Prostate gland (tissue), 2 donors: ENCODE measurements at regions not wholly inside any gene's neighbourhood (a gene's known extent, or its start where the extent isn't known, plus 50 kb on each side); places are given as distances from the start of the nearest gene placed in this dataset.

Experiments
- CTCF ChIP-seq, 4 experiments: fragments of 200-600 bp in 2 of 4; fragments of 450-650 bp in 2 of 4; sonication (generic) in 2 of 4; IDR thresholded peaks; 1 replicate in 3 of 4; 2 replicates in 1 of 4; pipeline ENCODE4 v1.5.1; 2016 to 2019; ENCODE audit warnings: antibody characterized with exemption in 4 of 4, mild to moderate bottlenecking in 2 of 4, moderate library complexity in 2 of 4
- POLR2A ChIP-seq: fragments of 450-650 bp; IDR thresholded peaks from one replicate; pipeline ENCODE4 v1.6.1; 2016; ENCODE audit warnings: antibody characterized with exemption, mild to moderate bottlenecking
- POLR2AphosphoS5 ChIP-seq: sonication (generic); formaldehyde crosslinking; IDR thresholded peaks from one replicate; pipeline ENCODE4 v1.6.1; 2017; ENCODE audit warnings: antibody characterized with exemption

GRCh38 chr2:31778153-31778552, 197.4 kb upstream of the SRD5A2 start:
- no peak for TF ChIP-seq CTCF (IDR thresholded peaks at IDR 0.05)
- TF ChIP-seq POLR2A = no peak
- TF ChIP-seq POLR2AphosphoS5 = no peak
